Ureter (tissue), 1 donor: ENCODE measurements at regions not wholly inside any gene's neighbourhood (a gene's known extent, or its start where the extent isn't known, plus 50 kb on each side); places are given as distances from the start of the nearest gene placed in this dataset.

Experiments used
- DNase-seq: peaks from one replicate; pipeline ENCODE4 v3.0.0-alpha.2; 2020; ENCODE audit warnings: low spot score
- donor health status: DM: yes; HTN: yes; CAD: no.

- DNase-seq: no peak
These were observed 334.8 kb downstream of the CBLN1 start for GRCh38 chr16:48946686-48947370.

DNA sequence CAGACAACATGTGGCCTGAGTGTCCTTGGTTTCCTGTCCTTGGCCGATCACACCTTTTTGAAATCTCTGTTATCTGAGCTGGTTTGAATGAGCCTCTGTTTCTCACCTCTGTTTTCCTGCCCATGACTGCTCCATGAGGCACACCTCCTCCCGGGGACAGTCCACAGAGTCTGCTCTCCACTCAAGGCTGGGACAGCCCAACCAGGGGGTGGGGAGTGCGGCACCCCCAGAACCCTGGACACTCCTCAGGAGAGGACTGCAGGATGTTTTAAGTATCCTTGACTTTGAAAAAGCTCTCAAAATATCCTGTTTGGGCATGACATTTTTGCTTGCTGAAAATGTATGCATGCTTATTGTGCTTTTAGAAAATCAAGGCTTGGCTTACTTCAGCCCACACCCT, 333.0 kb upstream of the N4BP1 start:
- no peak for DNase-seq

DNA sequence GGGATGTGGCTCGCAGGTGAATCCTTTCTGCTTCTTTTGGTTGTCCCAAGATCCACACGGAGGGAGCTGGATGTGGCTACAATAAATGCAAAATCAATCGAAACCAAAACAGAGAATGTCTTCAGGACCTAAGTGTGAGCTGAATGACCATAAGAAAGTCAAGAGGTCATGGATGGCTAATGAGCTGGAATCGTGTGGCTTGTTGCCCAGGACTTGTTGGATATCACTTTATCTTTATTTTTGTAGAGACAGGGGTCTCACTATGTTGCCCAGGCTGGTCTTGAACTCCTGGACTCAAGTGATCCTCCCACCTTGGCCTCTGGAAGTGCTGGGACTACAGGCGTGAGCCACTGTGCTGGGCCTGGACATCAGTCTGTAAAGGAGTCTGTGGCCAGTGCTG, 326.8 kb upstream of the N4BP1 start:
- no peak for DNase-seq

DNA sequence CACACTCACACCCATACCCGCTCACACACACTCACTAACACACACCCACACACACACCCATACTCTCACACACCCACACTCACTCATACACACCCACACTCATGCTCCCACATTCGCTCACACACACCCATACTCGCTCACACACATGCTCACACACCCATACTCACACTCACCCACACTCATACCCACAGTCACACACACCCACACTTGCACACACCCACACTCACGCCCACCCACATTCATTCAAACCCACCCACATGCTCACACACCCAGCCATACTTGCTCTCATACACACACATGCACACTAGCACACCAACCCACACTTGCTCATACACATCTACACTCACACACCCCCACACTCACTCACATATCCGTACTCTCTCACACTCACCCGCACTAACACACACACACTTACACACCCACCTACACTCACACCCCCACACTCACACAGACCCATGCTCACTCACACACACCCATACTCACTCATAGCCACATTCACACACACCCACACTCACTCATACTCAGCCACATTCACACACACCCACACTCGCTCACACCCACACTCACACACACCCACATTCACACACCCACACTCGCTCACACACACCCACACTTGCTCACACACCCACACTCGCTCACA, 322.4 kb upstream of the N4BP1 start:
- no peak for DNase-seq

- DNase-seq: no peak
These were observed 321.1 kb upstream of the N4BP1 start for GRCh38 chr16:48930951-48931553.

- no peak for DNase-seq
These were observed 309.8 kb upstream of the N4BP1 start for GRCh38 chr16:48919791-48920190.

- DNase-seq: peak; percentile 17
These were observed 308.7 kb upstream of the N4BP1 start for GRCh38 chr16:48918520-48919258.

DNA sequence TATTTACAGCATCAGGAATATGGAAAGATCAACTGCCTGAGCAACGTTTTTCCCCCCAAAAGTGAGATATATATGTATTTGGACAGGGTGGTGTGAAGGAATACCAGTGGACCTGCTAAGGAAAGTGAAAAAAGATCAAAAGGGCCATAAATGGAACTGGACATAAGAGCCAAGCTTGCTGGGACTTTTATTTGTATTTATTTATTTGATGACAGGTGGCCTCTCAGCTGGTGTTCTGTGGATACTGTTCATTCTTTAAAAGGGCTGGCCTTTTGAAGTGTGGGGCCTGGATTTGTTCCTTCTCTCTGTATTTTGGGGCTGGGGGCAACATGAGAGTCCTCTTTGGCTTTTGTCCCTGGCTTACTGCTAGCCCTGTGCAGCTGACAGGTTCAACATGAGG, 306.6 kb upstream of the N4BP1 start:
- no peak for DNase-seq

DNA sequence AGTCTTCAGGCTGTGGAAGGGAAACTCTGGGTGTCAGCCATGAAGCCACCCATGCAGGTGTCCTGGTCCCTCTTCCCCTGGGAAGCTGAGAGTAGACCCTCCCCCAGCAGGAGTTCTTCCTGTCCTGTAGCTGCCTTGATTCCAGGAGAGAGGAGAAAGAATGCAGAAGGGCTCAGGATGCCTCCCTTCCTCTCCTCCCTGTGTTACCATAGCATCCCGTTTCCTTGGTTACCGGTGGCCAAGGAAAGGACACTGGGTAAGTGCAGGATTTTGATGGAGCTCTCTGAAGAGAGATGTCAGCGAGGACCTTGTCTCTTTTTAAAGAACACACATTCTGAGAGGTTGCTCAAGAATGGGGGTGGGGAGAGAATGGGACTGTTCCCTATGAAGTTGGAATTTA, 304.1 kb upstream of the N4BP1 start:
- peak; percentile 7 for DNase-seq

DNA sequence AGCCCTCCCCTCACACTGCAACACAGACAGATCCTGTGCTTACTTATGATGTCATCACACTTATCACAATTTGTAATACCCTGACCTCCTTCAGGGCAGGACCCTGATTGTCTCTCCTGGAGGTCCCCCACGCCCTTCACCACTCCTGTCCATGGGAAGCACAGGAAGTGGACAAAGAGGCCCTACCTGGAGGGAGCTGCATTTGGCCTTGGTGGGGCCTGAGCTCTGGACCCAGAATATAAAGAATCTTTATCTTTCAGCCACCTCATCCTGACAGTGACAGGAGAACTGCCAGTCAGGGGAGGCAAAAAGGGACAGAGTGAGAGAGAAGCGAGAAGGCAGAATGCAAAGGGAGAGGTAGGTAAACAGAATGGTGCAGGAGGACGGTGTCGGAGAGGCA, 303.4 kb upstream of the N4BP1 start:
- no peak for DNase-seq

- DNase-seq: no peak
These were observed 302.4 kb upstream of the N4BP1 start for GRCh38 chr16:48912360-48912759.

GRCh38 chr16:48911700-48912099, 301.7 kb upstream of the N4BP1 start:
- no peak for DNase-seq

DNA sequence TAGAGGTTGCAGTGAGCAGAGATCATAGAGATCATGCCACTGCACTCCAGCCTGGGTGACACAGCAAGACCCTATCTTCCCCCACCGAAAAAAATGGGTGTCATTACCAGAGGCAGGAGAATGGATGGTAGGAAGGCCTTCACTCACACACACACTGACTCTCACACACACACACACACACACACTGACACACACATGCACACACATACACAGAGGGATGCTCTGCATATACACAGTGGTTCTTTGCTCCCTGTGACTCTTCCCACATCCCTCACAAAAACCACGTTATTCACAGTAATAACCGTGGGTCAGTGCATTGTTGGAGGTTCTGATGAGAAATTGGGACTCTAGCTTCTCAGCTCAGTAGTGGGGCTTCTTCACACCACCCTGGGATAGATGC, 300.2 kb upstream of the N4BP1 start:
- DNase-seq: peak; percentile 10

- DNase-seq: peak; percentile 32
These were observed 299.3 kb upstream of the N4BP1 start for GRCh38 chr16:48909231-48909630.

- no peak for DNase-seq
These were observed 298.1 kb upstream of the N4BP1 start for GRCh38 chr16:48907906-48908634.

GRCh38 chr16:48905632-48906505, 295.9 kb upstream of the N4BP1 start:
- DNase-seq: no peak

DNA sequence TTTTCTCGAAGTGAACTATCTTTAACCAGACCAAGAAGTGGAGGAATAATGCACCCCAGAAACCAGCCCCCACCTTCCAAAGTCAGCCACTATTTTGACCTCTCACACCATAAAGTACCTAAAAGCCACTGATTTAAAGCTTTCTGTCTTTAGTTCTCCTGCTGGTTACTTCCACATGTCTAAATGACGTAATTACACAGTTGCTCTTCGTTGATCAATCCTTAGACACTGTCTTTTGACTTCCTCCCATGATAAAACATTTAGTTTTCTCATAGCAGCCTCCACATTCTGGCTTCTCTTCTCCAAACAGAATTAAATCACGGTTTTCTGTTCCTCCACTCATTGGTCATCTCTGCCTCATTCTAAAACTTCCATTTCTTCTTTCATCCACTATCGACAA, 294.4 kb upstream of the N4BP1 start:
- no peak for DNase-seq

GRCh38 chr16:48903039-48903438, 293.1 kb upstream of the N4BP1 start:
- no peak for DNase-seq

- no peak for DNase-seq
These were observed 291.9 kb upstream of the N4BP1 start for GRCh38 chr16:48901712-48902374.

GRCh38 chr16:48899500-48899899, 289.5 kb upstream of the N4BP1 start:
- no peak for DNase-seq
